ENCODE measurements at regions not wholly inside any gene's neighbourhood (a gene's known extent, or its start where the extent isn't known, plus 50 kb on each side); places are given as distances from the start of the nearest gene placed in this dataset.

DNA sequence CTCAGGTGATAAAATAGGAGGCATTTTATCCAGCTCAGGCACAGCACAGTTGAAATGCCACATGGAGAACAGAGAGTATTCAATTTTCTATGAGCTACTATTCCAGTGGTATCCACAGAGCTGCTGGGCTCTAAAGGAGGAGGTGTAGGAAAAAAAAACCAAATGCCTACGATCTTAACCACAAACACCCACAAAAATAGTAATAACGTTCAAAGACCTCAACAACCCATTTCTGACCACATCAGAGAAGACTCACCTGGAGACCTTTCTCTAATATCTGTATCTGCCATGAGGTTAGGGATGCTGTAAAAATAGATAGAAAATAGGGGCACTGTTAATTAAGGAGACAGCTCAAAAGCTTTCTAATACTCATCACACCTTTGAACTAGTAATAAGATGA lies 294.6 kb upstream of the PARD3B start:
- TF ChIP-seq, protein P1, sequence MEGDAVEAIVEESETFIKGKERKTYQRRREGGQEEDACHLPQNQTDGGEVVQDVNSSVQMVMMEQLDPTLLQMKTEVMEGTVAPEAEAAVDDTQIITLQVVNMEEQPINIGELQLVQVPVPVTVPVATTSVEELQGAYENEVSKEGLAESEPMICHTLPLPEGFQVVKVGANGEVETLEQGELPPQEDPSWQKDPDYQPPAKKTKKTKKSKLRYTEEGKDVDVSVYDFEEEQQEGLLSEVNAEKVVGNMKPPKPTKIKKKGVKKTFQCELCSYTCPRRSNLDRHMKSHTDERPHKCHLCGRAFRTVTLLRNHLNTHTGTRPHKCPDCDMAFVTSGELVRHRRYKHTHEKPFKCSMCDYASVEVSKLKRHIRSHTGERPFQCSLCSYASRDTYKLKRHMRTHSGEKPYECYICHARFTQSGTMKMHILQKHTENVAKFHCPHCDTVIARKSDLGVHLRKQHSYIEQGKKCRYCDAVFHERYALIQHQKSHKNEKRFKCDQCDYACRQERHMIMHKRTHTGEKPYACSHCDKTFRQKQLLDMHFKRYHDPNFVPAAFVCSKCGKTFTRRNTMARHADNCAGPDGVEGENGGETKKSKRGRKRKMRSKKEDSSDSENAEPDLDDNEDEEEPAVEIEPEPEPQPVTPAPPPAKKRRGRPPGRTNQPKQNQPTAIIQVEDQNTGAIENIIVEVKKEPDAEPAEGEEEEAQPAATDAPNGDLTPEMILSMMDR (IDR thresholded peaks at IDR 0.05; ENCODE audit: insufficient read depth, low read length, poor library complexity, severe bottlenecking) = no peak
- no peak for TF ChIP-seq EZH2phosphoT487 (conservative IDR thresholded peaks at IDR 0.05; ENCODE audit: low read length)
